SIG-M5 (cell line): ENCODE measurements at regions not wholly inside any gene's neighbourhood (a gene's known extent, or its start where the extent isn't known, plus 50 kb on each side); places are given as distances from the start of the nearest gene placed in this dataset.
"Not testable (repeated sequence)": the region's sequence is repeated elsewhere in the genome, so short reads cannot be mapped to it uniquely, and the experiment has no call there.

Experiments
- DNase-seq: peaks from one replicate; lab custom pipeline; 2025; lab: John Stamatoyannopoulos, UW

- DNase-seq, result no peak
These were observed 609.8 kb upstream of the NCAM2 start for GRCh38 chr21:20388400-20388799.

- no peak for DNase-seq
These were observed 601.4 kb upstream of the NCAM2 start for GRCh38 chr21:20396798-20397197.

- DNase-seq, result no peak
These were observed 593.3 kb upstream of the NCAM2 start for GRCh38 chr21:20404915-20405314.

GRCh38 chr21:20418353-20418752 lies 579.9 kb upstream of the NCAM2 start:
- DNase-seq, result no peak

GRCh38 chr21:20419772-20420171 lies 578.4 kb upstream of the NCAM2 start:
- DNase-seq, result no peak

- DNase-seq, result no peak
These were observed 573.3 kb upstream of the NCAM2 start for GRCh38 chr21:20424943-20425342.

GRCh38 chr21:20425856-20426255 lies 572.4 kb upstream of the NCAM2 start:
- no peak for DNase-seq

DNA sequence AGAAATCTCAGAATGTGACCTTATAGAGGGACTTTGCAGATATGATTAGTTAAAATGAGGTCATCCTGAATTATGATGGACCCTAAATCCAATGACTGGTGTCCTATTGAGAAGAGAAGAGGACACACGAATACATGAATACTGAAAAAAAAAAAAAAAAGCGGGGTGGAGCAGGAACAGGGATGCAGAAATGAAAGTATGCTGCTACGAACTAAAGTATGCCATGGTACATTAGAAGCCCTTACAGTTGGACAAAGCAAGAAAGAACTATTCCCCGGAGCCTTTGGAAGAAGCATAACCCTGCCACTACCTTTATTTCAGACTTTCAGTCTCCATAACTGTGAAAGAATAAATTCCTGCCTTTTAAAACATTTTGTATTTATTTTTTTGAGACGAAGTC lies 557.9 kb upstream of the NCAM2 start:
- no peak for DNase-seq

GRCh38 chr21:20443558-20444155 lies 554.6 kb upstream of the NCAM2 start:
- no peak for DNase-seq

- DNase-seq, result no peak
These were observed 552.2 kb upstream of the NCAM2 start for GRCh38 chr21:20445971-20446370.

DNA sequence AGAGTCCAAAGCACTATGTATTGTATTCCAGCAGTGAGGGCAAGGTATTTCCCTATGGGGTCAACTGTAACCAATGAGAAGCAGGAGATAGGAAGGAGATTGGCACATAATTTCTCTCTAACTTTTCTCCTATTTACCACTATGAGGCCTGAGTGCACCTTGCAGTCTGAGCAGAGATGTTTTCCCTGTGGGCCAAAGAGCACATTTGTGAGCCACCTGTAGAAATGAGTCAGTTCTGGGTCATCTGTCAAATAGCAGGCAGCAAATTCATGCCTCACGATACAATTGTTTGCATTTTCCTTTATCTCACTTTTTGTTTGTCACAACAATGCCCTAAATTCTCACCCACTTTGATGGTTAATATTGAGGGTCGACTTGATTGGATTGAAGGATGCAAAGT lies 547.2 kb upstream of the NCAM2 start:
- no peak for DNase-seq

DNA sequence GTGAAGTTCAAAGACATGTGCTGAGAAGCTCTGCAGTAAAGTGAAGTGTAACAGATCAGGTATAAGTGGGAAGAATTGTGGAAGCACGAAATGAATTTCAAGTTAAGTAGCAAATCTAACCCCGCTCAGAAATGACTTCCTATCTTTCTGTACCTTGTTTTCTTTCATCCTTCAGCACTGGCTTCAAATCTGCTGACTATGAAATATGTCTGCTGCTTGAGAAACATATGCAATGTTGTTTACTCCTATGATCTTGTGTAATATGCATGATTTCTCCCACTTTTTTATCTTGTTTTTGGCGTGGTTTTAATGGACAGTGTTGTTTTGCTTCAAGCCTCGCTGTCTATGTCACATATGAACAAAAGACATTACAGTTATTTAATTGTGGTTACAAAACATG lies 545.3 kb upstream of the NCAM2 start:
- DNase-seq, result no peak

GRCh38 chr21:20459838-20460237 lies 538.4 kb upstream of the NCAM2 start:
- DNase-seq, result no peak

- DNase-seq, result no peak
These were observed 534.8 kb upstream of the NCAM2 start for GRCh38 chr21:20463362-20463761.

- DNase-seq, result no peak
These were observed 528.8 kb upstream of the NCAM2 start for GRCh38 chr21:20469361-20469760.

DNA sequence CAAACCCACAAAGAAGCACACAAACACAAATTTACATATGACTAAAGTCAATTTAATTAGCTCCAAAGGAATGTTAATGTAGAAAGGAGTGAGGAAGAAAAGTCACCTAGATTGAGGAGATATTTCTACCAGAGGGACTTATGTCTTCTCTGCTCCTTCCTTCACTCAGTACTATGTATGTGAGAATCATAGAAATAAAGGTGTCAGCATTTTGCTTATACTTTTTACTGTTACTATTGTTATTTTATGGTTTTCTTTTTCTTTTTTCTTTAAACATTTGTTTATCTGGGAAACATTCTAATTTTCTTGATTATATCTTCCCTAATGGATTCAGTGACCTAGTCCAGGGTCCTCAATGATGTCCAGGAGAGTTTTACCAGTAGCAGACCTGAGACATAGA lies 511.9 kb upstream of the NCAM2 start:
- DNase-seq, result no peak

DNA sequence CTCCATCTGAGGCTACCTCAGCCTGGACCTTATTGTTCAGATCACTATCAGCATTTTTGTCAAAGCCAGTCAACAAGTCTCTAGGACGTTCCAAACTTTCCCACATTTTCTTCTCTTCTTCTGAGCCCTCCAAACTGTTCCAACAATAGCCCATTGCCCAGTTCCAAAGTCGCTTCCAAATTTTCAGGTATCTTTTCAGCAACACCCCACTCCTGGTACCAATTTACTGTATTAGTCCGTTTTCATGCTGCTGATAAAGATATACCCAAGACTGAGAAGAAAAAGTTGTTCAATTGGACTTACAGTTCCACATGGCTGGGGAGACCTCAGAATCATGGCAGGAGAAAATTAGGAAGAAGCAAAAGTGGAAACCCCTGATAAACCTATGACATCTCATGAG lies 495.3 kb upstream of the NCAM2 start:
- DNase-seq, result not testable (repeated sequence)

DNA sequence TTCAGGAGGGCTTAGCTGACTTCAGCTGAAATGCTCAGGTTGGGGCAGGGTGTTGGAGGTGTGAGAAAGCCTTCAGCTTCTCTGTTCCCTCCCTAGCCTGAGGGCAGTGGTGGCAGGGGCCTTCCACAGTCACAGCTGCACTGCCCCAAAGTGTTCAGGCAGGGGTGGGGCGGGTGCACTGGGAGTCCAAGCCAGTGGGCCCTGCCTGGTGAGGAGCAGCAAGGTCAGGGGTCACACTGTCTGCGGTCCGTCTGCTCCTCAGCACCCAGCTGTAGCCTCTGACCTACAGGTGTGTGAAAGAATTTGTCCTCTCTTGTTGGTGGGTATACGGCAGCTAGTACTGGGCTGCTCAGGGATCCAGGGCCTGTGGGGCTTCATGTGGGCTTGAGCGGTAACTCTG lies 490.4 kb upstream of the NCAM2 start:
- no peak for DNase-seq

- DNase-seq, result no peak
These were observed 486.9 kb upstream of the NCAM2 start for GRCh38 chr21:20511216-20511880.

GRCh38 chr21:20515446-20515845 lies 482.8 kb upstream of the NCAM2 start:
- no peak for DNase-seq

GRCh38 chr21:20519076-20519475 lies 479.1 kb upstream of the NCAM2 start:
- no peak for DNase-seq

DNA sequence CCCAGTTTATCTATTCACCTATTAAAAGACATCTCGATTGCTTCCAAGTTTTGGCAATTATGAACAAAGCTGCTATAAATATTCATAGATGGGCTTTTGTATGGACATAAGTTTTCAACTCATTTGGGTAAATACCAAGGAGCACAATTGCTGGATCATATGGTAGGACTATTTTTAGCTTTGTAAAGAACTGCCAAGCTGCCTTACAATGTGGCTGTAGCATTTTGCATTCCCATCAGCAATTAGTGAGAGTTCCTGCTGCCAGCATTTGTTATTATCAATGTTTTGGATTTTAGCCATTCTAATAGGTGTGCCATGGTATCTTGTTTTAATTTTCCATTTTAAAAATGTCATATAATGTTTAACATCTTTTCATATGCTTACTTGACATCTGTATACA lies 475.6 kb upstream of the NCAM2 start:
- DNase-seq, result no peak

- no peak for DNase-seq
These were observed 475.0 kb upstream of the NCAM2 start for GRCh38 chr21:20523191-20523590.
